GM12873 (cell line): ENCODE measurements at regions not wholly inside any gene's neighbourhood (a gene's known extent, or its start where the extent isn't known, plus 50 kb on each side); places are given as distances from the start of the nearest gene placed in this dataset.

Experiments
- CTCF ChIP-seq: IDR thresholded peaks from 2 replicates; pipeline ENCODE4 v1.5.1; 2012; ENCODE audit warnings: low read depth, mild to moderate bottlenecking, moderate library complexity, low read length, control low read depth; ENCODE audit not compliant: insufficient read depth; ENCODE audit errors: missing control alignments

- TF ChIP-seq CTCF: no peak
Measured at GRCh38 chr6:148146717-148147462, 195.7 kb upstream of the SASH1 start.

DNA sequence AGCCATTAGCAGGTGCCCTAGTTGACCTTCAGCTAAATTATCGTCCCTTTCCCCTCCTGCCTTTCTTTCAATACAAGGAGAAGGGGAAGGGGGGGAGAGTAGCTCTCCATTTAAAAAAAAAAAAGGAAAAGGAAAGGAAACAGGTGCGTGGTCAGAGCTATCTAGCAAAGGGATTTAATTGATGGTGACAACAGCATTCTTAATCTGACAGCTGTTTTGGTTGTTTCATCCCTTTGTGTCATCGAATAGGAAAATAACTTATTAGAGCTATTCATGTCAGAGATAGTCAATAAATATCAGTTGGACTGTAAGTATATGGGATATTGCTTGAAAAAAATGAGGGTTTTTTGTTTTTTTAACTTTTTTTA is 195.2 kb upstream of the SASH1 start:
- no peak for TF ChIP-seq CTCF

DNA sequence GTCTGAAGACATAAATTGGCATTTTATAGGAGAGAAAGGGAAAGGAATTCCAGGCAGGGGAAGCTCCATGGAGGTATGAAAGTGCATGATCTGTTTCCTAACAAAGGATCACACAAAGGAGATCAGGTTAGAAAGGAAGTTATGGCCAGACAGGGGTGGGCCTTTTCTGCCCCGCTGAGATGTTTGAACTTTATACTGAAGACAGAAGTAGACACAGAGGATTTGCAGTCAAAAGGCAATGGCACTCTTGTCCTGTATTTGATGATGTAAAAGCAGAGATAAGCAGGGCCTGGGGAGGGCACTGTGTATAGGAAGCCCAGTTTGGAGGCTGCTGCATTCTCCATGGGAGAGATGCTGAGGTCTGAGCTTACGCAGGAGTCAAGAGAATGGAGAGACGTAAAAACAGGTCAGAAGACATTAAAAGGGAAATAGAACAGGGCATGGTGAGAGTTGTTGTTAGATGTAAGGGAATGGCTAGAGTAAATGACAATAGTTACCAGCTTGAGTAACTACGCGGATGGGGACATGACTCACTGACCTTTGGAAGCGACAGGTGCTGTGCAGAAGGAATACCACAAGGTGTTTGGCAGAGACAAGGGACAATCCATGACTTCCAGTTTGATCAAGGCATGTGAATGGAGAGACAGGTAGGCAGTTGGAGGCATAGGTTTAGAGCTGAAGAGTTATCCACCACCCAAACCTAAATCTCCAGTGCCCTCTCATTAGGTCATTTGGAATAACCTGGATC is 190.6 kb upstream of the SASH1 start:
- TF ChIP-seq CTCF: no peak

DNA sequence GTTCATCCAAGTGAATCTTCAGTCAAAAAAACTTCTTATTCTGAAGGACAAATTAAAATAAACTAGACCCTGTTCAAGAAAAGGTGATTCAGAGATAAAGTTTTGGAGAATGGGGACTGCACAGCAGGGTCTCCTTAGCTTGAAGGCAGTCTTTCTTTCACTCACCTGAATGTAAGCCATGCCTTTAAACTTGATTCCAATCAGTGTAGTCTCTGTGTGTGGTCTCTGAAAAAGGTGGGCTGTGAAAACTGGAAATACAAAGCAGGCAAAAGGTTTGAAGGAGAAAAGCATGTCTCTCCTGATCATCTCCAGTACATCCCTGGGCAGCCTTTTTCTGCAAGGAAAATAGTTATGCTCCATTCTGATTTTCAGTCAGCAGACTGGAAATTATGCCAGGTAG is 188.0 kb upstream of the SASH1 start:
- TF ChIP-seq CTCF: no peak

GRCh38 chr6:148155293-148155692 is 187.3 kb upstream of the SASH1 start:
- TF ChIP-seq CTCF: no peak

GRCh38 chr6:148157841-148158240 is 184.8 kb upstream of the SASH1 start:
- TF ChIP-seq CTCF: no peak

DNA sequence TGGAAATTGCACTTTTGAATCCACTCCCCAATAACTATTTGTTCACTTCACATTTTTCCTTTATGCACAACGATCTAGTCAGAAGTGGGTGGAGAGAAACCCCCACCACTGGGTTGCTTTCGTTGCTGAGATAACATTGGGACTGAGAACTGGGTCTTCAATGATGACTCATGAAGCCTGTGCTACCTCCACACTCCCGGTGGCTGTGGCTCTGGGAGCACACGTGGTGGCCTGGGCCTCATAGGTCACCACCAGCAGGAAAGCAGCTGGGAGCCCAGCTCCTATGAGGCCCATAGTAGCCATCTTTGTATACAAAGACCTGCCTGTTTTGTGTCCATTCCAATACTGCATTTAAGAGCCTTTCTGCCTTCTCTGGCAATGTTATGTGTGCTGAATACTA is 178.0 kb upstream of the SASH1 start:
- TF ChIP-seq CTCF: no peak
